Heart left ventricle (tissue), 13 donors: ENCODE measurements at regions not wholly inside any gene's neighbourhood (a gene's known extent, or its start where the extent isn't known, plus 50 kb on each side); places are given as distances from the start of the nearest gene placed in this dataset.

Source experiments
- POLR2A ChIP-seq, 2 donors: fragments of 450-650 bp; IDR thresholded peaks; one replicate each; pipeline ENCODE4 v1.6.1; 2017; ENCODE audit warnings: antibody characterized with exemption in 2 of 2, mild to moderate bottlenecking in 2 of 2, moderate library complexity in 2 of 2
- TF ChIP-seq, protein P1 (sequence below), 12 donors: fragments of 200-600 bp; sonication (generic) in 4 of 12; IDR thresholded peaks; one replicate each; pipeline versions ENCODE4 v1.5.0 to v1.8.0; 2018 to 2022; ENCODE audit warnings: antibody characterized with exemption in 12 of 12, mild to moderate bottlenecking in 5 of 12
- donor health status: ischemic (EF 13 %, LVEDD 7.1; RV severe dilation, severe dysfunction).
- donor health status: DM: no; HTN: yes; CAD: no.
- donor health status: DM: no; HTN: no; CAD: no.
- donor health status: ischemic (EF 25% LVEDD 6.9; RV normal size, moderate dysfunction).
- donor health status: ischemic (EF 25% LVEDD 5.7; RV mildly dilated, moderate dysfunction).
- donor health status: ischemic (EF 35%, LVEDD 5.7; RV mildly dilated, moderate dysfunction).
- donor health status: nonischemic (EF 11% LVEDD 7.7; RV severe dilation, severe dysfunction).
- donor health status: DM: yes; HTN: yes; CAD: no.
- donor health status: PGD.
- donor health status: ischemic (EF 29% LVEDD 5.4; RV normal size, mild dysfunction).
- donor health status: nonischemic (EF 23%, LVEDD 6.1; RV moderate dilation, normal function).

DNA sequence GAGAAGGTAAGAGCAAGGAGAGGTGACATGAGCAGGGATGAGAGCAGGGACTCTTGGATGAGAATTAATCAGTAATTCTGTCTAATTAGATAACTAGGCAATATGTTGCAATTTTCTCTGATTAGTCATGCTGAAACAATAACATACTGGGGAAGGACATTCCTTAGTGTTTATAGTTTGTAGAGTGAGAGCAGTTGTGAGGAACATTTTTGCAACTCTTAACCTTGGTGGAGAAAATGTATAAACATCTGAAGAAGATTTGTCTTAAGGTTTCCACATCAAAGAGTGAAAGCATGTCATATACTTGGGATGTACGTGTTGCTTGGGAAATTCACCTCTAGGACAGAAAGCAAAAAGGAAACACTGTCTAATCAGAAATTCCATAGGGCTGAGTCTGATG, 955.4 kb upstream of the FANCL start:
- TF ChIP-seq, protein P1, sequence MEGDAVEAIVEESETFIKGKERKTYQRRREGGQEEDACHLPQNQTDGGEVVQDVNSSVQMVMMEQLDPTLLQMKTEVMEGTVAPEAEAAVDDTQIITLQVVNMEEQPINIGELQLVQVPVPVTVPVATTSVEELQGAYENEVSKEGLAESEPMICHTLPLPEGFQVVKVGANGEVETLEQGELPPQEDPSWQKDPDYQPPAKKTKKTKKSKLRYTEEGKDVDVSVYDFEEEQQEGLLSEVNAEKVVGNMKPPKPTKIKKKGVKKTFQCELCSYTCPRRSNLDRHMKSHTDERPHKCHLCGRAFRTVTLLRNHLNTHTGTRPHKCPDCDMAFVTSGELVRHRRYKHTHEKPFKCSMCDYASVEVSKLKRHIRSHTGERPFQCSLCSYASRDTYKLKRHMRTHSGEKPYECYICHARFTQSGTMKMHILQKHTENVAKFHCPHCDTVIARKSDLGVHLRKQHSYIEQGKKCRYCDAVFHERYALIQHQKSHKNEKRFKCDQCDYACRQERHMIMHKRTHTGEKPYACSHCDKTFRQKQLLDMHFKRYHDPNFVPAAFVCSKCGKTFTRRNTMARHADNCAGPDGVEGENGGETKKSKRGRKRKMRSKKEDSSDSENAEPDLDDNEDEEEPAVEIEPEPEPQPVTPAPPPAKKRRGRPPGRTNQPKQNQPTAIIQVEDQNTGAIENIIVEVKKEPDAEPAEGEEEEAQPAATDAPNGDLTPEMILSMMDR (IDR thresholded peaks at IDR 0.05): no peak
- no peak for TF ChIP-seq POLR2A (IDR thresholded peaks at IDR 0.05)
